Neutrophil (primary cell): ENCODE measurements at regions not wholly inside any gene's neighbourhood (a gene's known extent, or its start where the extent isn't known, plus 50 kb on each side); places are given as distances from the start of the nearest gene placed in this dataset.

Experiments used
- H3K27ac ChIP-seq: fragments of 200-600 bp; sonication (generic); 2 replicates; pipeline ENCODE4 v1.5.1; 2016; ENCODE audit warnings: mild to moderate bottlenecking, moderate library complexity
- H3K27me3 ChIP-seq: fragments of 200-600 bp; sonication (generic); 2 replicates; pipeline ENCODE4 v1.6.0; 2016; ENCODE audit warnings: mild to moderate bottlenecking
- H3K36me3 ChIP-seq: fragments of 200-600 bp; sonication (generic); 2 replicates; pipeline ENCODE4 v1.5.1; 2017
- H3K4me1 ChIP-seq, 2 experiments: fragments of 200-600 bp in 1 of 2; sonication (generic) in 1 of 2; 1 replicate in 1 of 2; 2 replicates in 1 of 2; pipeline versions ENCODE4 v1.5.1 to v1.6.1; 2013 to 2016; ENCODE audit warnings: low read depth in 1 of 2, low read length in 1 of 2, mild to moderate bottlenecking in 1 of 2, moderate library complexity in 1 of 2; ENCODE audit not compliant: control insufficient read depth in 1 of 2, insufficient read depth in 1 of 2
- H3K4me3 ChIP-seq, 2 experiments: fragments of 200-600 bp in 1 of 2; sonication (generic) in 1 of 2; 1 replicate in 1 of 2; 2 replicates in 1 of 2; pipeline ENCODE4 v1.5.1; 2013 to 2016; ENCODE audit warnings: low read depth in 1 of 2, low read length in 1 of 2, mild to moderate bottlenecking in 1 of 2, moderate library complexity in 1 of 2
- H3K9me3 ChIP-seq: fragments of 200-600 bp; sonication (generic); 2 replicates; pipeline ENCODE4 v1.5.1; 2016
- TF ChIP-seq, protein P1 (sequence below): fragments of 200-600 bp; sonication (generic); IDR thresholded peaks from 2 replicates; pipeline ENCODE4 v1.5.1; 2016; ENCODE audit warnings: antibody characterized with exemption

DNA sequence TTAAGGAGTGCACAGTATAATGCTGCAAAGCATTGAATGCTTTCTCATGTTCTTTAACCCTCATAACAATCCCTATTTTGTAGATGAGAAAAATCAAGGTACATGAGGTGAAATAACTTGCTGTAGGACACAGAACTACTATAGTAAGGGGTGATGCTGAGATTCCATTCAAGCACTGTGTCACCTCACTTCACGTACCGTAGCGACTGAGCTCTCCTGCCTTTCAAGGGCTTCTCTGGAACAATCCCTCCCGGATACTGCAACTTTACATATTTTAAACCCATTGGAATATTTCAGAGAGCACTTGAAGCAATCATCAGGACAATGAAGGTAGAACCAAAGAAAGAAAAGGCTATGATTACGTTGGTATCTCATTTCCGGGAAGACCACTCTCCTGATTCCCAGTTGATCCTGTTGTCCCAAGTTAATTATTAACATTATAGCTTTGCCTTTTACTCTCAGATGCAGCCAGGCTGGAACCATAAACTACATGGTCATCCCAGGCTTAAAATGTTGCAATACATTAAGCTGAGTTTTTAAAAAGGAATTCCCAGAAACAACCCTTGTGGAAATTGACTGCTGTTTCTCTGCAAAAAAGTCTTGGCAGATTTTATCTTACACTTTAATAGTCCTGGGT, 252.2 kb upstream of the IGF1R start:
- TF ChIP-seq, protein P1, sequence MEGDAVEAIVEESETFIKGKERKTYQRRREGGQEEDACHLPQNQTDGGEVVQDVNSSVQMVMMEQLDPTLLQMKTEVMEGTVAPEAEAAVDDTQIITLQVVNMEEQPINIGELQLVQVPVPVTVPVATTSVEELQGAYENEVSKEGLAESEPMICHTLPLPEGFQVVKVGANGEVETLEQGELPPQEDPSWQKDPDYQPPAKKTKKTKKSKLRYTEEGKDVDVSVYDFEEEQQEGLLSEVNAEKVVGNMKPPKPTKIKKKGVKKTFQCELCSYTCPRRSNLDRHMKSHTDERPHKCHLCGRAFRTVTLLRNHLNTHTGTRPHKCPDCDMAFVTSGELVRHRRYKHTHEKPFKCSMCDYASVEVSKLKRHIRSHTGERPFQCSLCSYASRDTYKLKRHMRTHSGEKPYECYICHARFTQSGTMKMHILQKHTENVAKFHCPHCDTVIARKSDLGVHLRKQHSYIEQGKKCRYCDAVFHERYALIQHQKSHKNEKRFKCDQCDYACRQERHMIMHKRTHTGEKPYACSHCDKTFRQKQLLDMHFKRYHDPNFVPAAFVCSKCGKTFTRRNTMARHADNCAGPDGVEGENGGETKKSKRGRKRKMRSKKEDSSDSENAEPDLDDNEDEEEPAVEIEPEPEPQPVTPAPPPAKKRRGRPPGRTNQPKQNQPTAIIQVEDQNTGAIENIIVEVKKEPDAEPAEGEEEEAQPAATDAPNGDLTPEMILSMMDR = no peak
- Histone ChIP-seq H3K27ac (no peak overlapping the region), H3K4me3 (no peak overlapping the region), H3K4me1 (no peaks in the 10 kb centered on the region), H3K36me3 (no peaks in the 10 kb centered on the region), H3K9me3 (no peaks in the 10 kb centered on the region), H3K27me3 (peaks cover 34% of the 10 kb centered on the region)

DNA sequence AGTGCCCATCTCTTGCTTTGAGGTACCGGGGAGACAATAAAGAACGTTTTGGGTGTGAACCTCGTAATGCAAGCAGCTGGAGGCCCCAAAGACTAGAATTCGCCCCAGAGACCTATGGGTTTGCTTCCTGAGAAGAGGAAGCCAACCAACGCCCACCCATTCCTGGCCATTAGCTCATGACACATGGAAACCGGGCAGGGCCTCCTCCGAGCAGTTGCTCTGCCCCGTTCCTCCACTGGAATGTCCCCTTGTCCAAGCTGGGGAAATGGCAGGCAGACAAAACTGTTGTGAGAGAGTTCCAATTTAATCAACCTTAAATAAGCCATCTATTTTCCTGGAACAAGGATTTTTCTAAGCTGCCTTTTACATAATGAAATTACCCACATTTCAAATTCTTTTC, 250.9 kb upstream of the IGF1R start:
- TF ChIP-seq, protein P1 = no peak
- Histone ChIP-seq H3K27me3 (peaks cover 34% of the 10 kb centered on the region), H3K9me3 (no peaks in the 10 kb centered on the region)

DNA sequence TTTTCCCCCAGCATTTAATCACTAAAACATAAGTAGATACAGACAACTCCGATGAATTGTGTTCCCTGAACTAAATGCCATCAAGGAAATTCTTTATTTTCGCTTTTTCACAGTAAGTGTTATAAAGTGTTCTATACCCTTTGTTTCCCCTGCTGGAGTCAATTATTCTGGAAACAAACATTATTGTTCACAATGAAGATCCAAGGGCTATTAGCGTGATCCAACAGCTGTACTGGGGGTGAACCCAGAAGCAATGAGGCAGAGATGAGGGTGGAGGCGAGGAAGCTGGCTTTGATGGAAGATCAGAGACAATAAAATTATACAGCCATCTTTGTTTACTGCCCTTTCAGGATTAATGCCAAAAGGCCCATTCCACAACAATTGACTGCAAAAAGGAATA, 250.3 kb upstream of the IGF1R start:
- Histone ChIP-seq H3K27me3 (peaks cover 31% of the 10 kb centered on the region), H3K9me3 (no peaks in the 10 kb centered on the region), H3K4me3 (no peak overlapping the region), H3K27ac (no peak overlapping the region), H3K4me1 (no peaks in the 10 kb centered on the region), H3K36me3 (no peaks in the 10 kb centered on the region)
- TF ChIP-seq, protein P1 = no peak

More for the DNA sequence above, 250.9 kb upstream of the IGF1R start:
- Histone ChIP-seq H3K4me3 (no peak overlapping the region), H3K27ac (no peak overlapping the region), H3K4me1 (no peaks in the 10 kb centered on the region), H3K36me3 (no peaks in the 10 kb centered on the region)

DNA sequence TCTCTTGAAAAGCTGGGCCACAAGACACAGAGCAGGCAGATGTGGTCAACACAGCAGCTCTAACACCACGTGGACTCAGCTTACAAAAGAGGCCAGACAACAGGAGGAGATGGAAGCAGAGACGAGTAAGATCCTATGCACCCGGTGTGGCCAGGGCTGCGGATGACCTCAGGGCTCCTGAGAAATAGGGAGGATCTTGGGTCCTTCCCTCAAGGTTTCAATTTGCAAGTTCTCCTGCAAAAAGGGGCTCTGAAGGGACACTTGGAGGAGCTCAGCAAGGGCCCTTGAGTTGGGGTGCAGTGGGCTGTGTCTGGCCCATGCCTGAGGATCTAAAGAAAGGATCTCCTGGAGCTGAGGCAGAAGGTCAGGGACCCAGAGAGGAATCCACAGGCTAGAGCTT, 249.5 kb upstream of the IGF1R start:
- no peaks in the 10 kb centered on the region for H3K36me3 ChIP-seq
- H3K4me1 ChIP-seq = no peaks in the 10 kb centered on the region
- peaks cover 23% of the 10 kb centered on the region for H3K27me3 ChIP-seq
- H3K4me3 ChIP-seq = no peak overlapping the region
- TF ChIP-seq, protein P1 = no peak
- no peaks in the 10 kb centered on the region for H3K9me3 ChIP-seq
- no peak overlapping the region for H3K27ac ChIP-seq

DNA sequence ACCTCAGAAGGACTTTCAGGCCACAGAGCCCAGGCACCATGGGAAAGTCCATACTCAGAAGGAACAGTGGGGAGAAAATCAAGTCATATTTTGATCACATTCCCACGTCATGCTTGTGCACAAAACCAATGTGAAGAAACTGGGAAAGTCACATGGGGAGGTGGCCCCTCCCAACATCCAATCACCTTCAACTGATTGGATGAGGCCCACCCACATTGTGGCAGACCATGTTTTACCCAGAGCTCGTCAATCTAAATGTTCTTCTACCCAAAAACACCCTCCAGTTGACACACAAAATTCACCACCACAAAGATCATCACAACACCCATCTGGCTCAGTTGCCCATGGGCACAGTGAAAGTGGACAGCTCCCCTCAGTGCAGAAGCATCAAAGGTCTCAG, 248.2 kb upstream of the IGF1R start:
- Histone ChIP-seq H3K27ac (no peak overlapping the region), H3K4me3 (no peak overlapping the region), H3K36me3 (no peaks in the 10 kb centered on the region), H3K9me3 (no peaks in the 10 kb centered on the region), H3K4me1 (no peaks in the 10 kb centered on the region), H3K27me3 (peaks cover 15% of the 10 kb centered on the region)
- TF ChIP-seq, protein P1 = no peak
